ENCODE measurements at regions not wholly inside any gene's neighbourhood (a gene's known extent, or its start where the extent isn't known, plus 50 kb on each side); places are given as distances from the start of the nearest gene placed in this dataset.

GRCh38 chr10:129285459-129285858 is 181.6 kb upstream of the MGMT start:
- H4K20me1 ChIP-seq (ENCODE audit: insufficient read depth) = no peaks in the 10 kb centered on the region
- no peak overlapping the region for H3K9ac ChIP-seq
- no peaks in the 10 kb centered on the region for H3K36me3 ChIP-seq (replicated peaks in 1 of 2; ENCODE audit: control insufficient read depth in 1 of 2, insufficient read depth in 2 of 2, low read length in 1 of 2)
- no peak overlapping the region for H3K4me2 ChIP-seq
- H3K9me2 ChIP-seq = no peaks in the 10 kb centered on the region
- H3K4me1 ChIP-seq (ENCODE audit: control insufficient read depth in 1 of 2, insufficient read depth in 2 of 2, low read depth in 1 of 2, low read length in 1 of 2) = peaks cover 0 to 6% of the 10 kb centered on the region in 2 experiments; a peak in 2 of 4 replicates
- DNase-seq = no peak
- TF ChIP-seq USF2 (IDR thresholded peaks at IDR 0.05; ENCODE audit: borderline replicate concordance, low read depth, low read length) (no peak), RCOR1 (IDR thresholded peaks at IDR 0.05; ENCODE audit: low read length) (no peak), MAX (IDR thresholded peaks at IDR 0.05; ENCODE audit: low read depth) (no peak), GATA2 (CRISPR knock-in tag; IDR thresholded peaks at IDR 0.05) (no peak), JUND (IDR thresholded peaks at IDR 0.05) (no peak), USF1 (IDR thresholded peaks at IDR 0.05; ENCODE audit: borderline replicate concordance, low read depth) (no peak), RFX5 (IDR thresholded peaks at IDR 0.05; ENCODE audit: low read length) (no peak), PBX3 (IDR thresholded peaks at IDR 0.05) (no peak), EP300 (IDR thresholded peaks at IDR 0.05; ENCODE audit: borderline replicate concordance in 1 of 2, low read depth in 1 of 2, low read length in 1 of 2) (no peak), TCF12 (IDR thresholded peaks at IDR 0.05) (no peak), RAD21 (IDR thresholded peaks at IDR 0.05; ENCODE audit: low read length) (no peak), MXI1 (IDR thresholded peaks at IDR 0.05; ENCODE audit: low read depth, low read length) (no peak), SIN3A (IDR thresholded peaks at IDR 0.05; ENCODE audit: borderline replicate concordance, low read depth, low read length) (no peak)
- no peak overlapping the region for H2AFZ ChIP-seq (ENCODE audit: low read depth)
- WGBS (ENCODE audit: low lambda C conversion rate) = 25% methylated on average over 5 of the region's 5 CpGs
- H3K27ac ChIP-seq (ENCODE audit: low read depth in 2 of 2, low read length in 1 of 2) = no peak overlapping the region
- H3K79me2 ChIP-seq (ENCODE audit: insufficient read depth) = no peaks in the 10 kb centered on the region
- no peak overlapping the region for H3K4me3 ChIP-seq (ENCODE audit: low read depth in 2 of 2, low read length in 1 of 2)
- CTCF ChIA-PET = no interaction called here
- H3F3A ChIP-seq (replicated peaks; ENCODE audit: insufficient read depth) = no peaks in the 10 kb centered on the region
- no peaks in the 10 kb centered on the region for H3K27me3 ChIP-seq (ENCODE audit: insufficient read depth)
- POLR2A ChIA-PET = no interaction called here
- no peaks in the 10 kb centered on the region for H3K9me3 ChIP-seq

- TF ChIP-seq RXRA (IDR thresholded peaks at IDR 0.05; ENCODE audit: borderline replicate concordance, low read depth) = no peak
- no peak for TF ChIP-seq GATA2 (CRISPR knock-in tag; IDR thresholded peaks at IDR 0.05)
- TF ChIP-seq RAD21 (IDR thresholded peaks at IDR 0.05; ENCODE audit: low read length) = no peak
- TF ChIP-seq SIN3A (IDR thresholded peaks at IDR 0.05; ENCODE audit: borderline replicate concordance, low read depth, low read length) = no peak
- no peaks in the 10 kb centered on the region for H3K36me3 ChIP-seq (replicated peaks in 1 of 2; ENCODE audit: control insufficient read depth in 1 of 2, insufficient read depth in 2 of 2, low read length in 1 of 2)
- ChIA-PET CTCF (no interaction called here), POLR2A (no interaction called here)
- no peak overlapping the region for H3K9ac ChIP-seq
- H3K4me2 ChIP-seq = no peak overlapping the region
- no peak overlapping the region for H3K27ac ChIP-seq (ENCODE audit: low read depth in 2 of 2, low read length in 1 of 2)
- no peaks in the 10 kb centered on the region for H3F3A ChIP-seq (replicated peaks; ENCODE audit: insufficient read depth)
- no peaks in the 10 kb centered on the region for H3K9me3 ChIP-seq
- no peaks in the 10 kb centered on the region for H3K79me2 ChIP-seq (ENCODE audit: insufficient read depth)
- peaks cover 0 to 6% of the 10 kb centered on the region in 2 experiments; a peak in 2 of 4 replicates for H3K4me1 ChIP-seq (ENCODE audit: control insufficient read depth in 1 of 2, insufficient read depth in 2 of 2, low read depth in 1 of 2, low read length in 1 of 2)
- H3K9me2 ChIP-seq = no peaks in the 10 kb centered on the region
- H3K4me3 ChIP-seq (ENCODE audit: low read depth in 2 of 2, low read length in 1 of 2) = no peak overlapping the region
- no peak for DNase-seq
- no peak overlapping the region for H2AFZ ChIP-seq (ENCODE audit: low read depth)
- WGBS (ENCODE audit: low lambda C conversion rate) = 4% methylated on average over 6 of the region's 6 CpGs
- no peaks in the 10 kb centered on the region for H3K27me3 ChIP-seq (ENCODE audit: insufficient read depth)
- H4K20me1 ChIP-seq (ENCODE audit: insufficient read depth) = no peaks in the 10 kb centered on the region
Observed at GRCh38 chr10:129288999-129289584, 177.9 kb upstream of the MGMT start.
